SU-DHL-6 (cell line): ENCODE measurements at regions not wholly inside any gene's neighbourhood (a gene's known extent, or its start where the extent isn't known, plus 50 kb on each side); places are given as distances from the start of the nearest gene placed in this dataset.

Experiments used
- H2AFZ ChIP-seq: fragments of 200-600 bp; sonication (generic); 2 replicates; pipeline ENCODE4 v1.6.1; 2014; ENCODE audit warnings: low read depth, mild to moderate bottlenecking, moderate library complexity, mixed read lengths, antibody characterized with exemption, low read length; ENCODE audit not compliant: severe bottlenecking
- H3F3A ChIP-seq: fragments of 200-600 bp; shearing (Covaris generic); 2 replicates; pipeline ENCODE4 v1.6.0; 2016; ENCODE audit warnings: antibody characterized with exemption, mild to moderate bottlenecking; ENCODE audit not compliant: insufficient read depth
- H3K27ac ChIP-seq: fragments of 200-600 bp; sonication (generic); 2 replicates; pipeline ENCODE4 v1.5.1; 2016; ENCODE audit warnings: low read depth, mild to moderate bottlenecking, low read length, moderate library complexity, mixed read lengths
- H3K27me3 ChIP-seq: fragments of 200-600 bp; sonication (generic), shearing (Covaris generic); 2 replicates; pipeline ENCODE4 v1.6.0; 2014; ENCODE audit warnings: mild to moderate bottlenecking, low read length
- H3K36me3 ChIP-seq: fragments of 200-600 bp; sonication (generic); 2 replicates; pipeline ENCODE4 v1.6.1; 2014; ENCODE audit warnings: mild to moderate bottlenecking, low read length, mixed read lengths
- H3K4me2 ChIP-seq: fragments of 300-600, 200-600 bp; shearing (Covaris generic), sonication (generic); 2 replicates; pipeline ENCODE4 v1.6.0; 2014; ENCODE audit warnings: low read length, low read depth, mild to moderate bottlenecking; ENCODE audit not compliant: poor library complexity, severe bottlenecking
- H3K4me3 ChIP-seq: fragments of 200-600 bp; sonication (generic); 2 replicates; pipeline ENCODE4 v1.5.1; 2014; ENCODE audit warnings: antibody characterized with exemption, low read length, mild to moderate bottlenecking, mixed read lengths; ENCODE audit not compliant: insufficient read depth, poor library complexity, severe bottlenecking
- H3K79me2 ChIP-seq: fragments of 200-600 bp; sonication (generic); 2 replicates; pipeline ENCODE4 v1.6.1; 2014; ENCODE audit warnings: mild to moderate bottlenecking, low read length, moderate library complexity; ENCODE audit not compliant: insufficient read depth
- H3K9ac ChIP-seq: fragments of 200-600 bp; sonication (generic); 2 replicates; pipeline ENCODE4 v1.7.0; 2014; ENCODE audit warnings: mild to moderate bottlenecking, low read length
- H3K9me2 ChIP-seq: fragments of 200-600 bp; sonication (generic); replicated peaks from 2 replicates; pipeline ENCODE4 v1.6.1; 2014; ENCODE audit warnings: low read length; ENCODE audit not compliant: insufficient read depth
- H3K9me3 ChIP-seq: fragments of 200-600 bp; sonication (generic); 2 replicates; pipeline ENCODE4 v1.6.1; 2014; ENCODE audit warnings: low read length, mixed read lengths; ENCODE audit not compliant: insufficient read depth
- H4K20me1 ChIP-seq: fragments of 200-600 bp; sonication (generic); 2 replicates; pipeline ENCODE4 v1.6.1; 2014; ENCODE audit warnings: low read depth, mild to moderate bottlenecking, antibody characterized with exemption, low read length, moderate library complexity, mixed read lengths
- CTCF ChIP-seq: fragments of 200-600 bp; sonication (generic); IDR thresholded peaks from one replicate; pipeline ENCODE4 v1.5.1; 2017; ENCODE audit warnings: antibody characterized with exemption, mild to moderate bottlenecking, low read length, moderate library complexity; ENCODE audit not compliant: insufficient read depth, poor library complexity, severe bottlenecking
- EZH2phosphoT487 ChIP-seq: fragments of 200-600 bp; sonication (generic), shearing (Covaris generic); conservative IDR thresholded peaks from 2 replicates; pipeline ENCODE4 v1.6.1; 2018; ENCODE audit warnings: mild to moderate bottlenecking, antibody characterized with exemption, low read length, moderate library complexity, mixed read lengths

GRCh38 chr4:123300222-123301039 is 96.2 kb upstream of the SPRY1 start:
- H3K9me3 ChIP-seq = no peaks in the 10 kb centered on the region
- no peak overlapping the region for H2AFZ ChIP-seq
- no peaks in the 10 kb centered on the region for H3K79me2 ChIP-seq
- no peaks in the 10 kb centered on the region for H3K9me2 ChIP-seq
- H3K9ac ChIP-seq = no peak overlapping the region
- H3K4me3 ChIP-seq = no peak overlapping the region
- H4K20me1 ChIP-seq = no peaks in the 10 kb centered on the region
- no peaks in the 10 kb centered on the region for H3K36me3 ChIP-seq
- H3K4me2 ChIP-seq = no peak overlapping the region
- H3K27ac ChIP-seq = no peak overlapping the region
- TF ChIP-seq EZH2phosphoT487 (no peak), CTCF (no peak)
- no peaks in the 10 kb centered on the region for H3F3A ChIP-seq
- no peaks in the 10 kb centered on the region for H3K27me3 ChIP-seq

DNA sequence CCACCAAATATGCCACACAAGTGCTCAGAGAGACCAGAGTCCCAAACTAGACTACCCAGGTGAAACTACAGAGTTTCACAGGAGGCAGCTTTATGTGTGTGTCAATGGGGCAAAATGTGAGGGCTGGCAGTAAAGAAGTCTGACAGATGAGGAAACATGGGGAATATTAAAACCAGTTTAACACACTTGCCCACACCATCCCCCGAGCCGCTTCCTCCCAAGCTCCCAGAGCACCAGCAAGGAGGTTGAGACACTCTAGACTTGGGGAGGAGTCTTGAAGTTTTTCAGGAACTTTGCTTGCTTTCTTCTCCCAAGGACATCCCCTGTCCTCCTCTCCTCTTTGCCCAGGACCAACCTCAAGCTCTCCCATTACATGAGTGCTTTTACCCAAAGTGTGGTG is 94.7 kb upstream of the SPRY1 start:
- Histone ChIP-seq H3K9ac (no peak overlapping the region), H3K79me2 (no peaks in the 10 kb centered on the region), H3K36me3 (no peaks in the 10 kb centered on the region), H3K9me2 (no peaks in the 10 kb centered on the region), H3K27me3 (no peaks in the 10 kb centered on the region), H3K4me3 (no peak overlapping the region), H3F3A (no peaks in the 10 kb centered on the region), H4K20me1 (no peaks in the 10 kb centered on the region), H3K9me3 (no peaks in the 10 kb centered on the region), H2AFZ (no peak overlapping the region), H3K4me2 (no peak overlapping the region), H3K27ac (no peak overlapping the region)
- TF ChIP-seq CTCF (no peak), EZH2phosphoT487 (no peak)

- TF ChIP-seq CTCF (no peak), EZH2phosphoT487 (no peak)
- Histone ChIP-seq H3K9ac (no peak overlapping the region), H3K4me2 (no peak overlapping the region)
These were observed 92.2 kb upstream of the SPRY1 start for GRCh38 chr4:123304151-123304964.

More at GRCh38 chr4:123304151-123304964, 92.2 kb upstream of the SPRY1 start:
- no peaks in the 10 kb centered on the region for H4K20me1 ChIP-seq
- H3K9me2 ChIP-seq = no peaks in the 10 kb centered on the region
- no peaks in the 10 kb centered on the region for H3K27me3 ChIP-seq
- H3K36me3 ChIP-seq = no peaks in the 10 kb centered on the region
- no peaks in the 10 kb centered on the region for H3F3A ChIP-seq
- H3K79me2 ChIP-seq = no peaks in the 10 kb centered on the region
- no peak overlapping the region for H3K4me3 ChIP-seq
- no peak overlapping the region for H2AFZ ChIP-seq
- no peaks in the 10 kb centered on the region for H3K9me3 ChIP-seq
- no peak overlapping the region for H3K27ac ChIP-seq
